ENCODE measurements at regions not wholly inside any gene's neighbourhood (a gene's known extent, or its start where the extent isn't known, plus 50 kb on each side); places are given as distances from the start of the nearest gene placed in this dataset.
A peak's percentile ranks its signal among the peaks of the same experiment; 100 is the strongest.

DNA sequence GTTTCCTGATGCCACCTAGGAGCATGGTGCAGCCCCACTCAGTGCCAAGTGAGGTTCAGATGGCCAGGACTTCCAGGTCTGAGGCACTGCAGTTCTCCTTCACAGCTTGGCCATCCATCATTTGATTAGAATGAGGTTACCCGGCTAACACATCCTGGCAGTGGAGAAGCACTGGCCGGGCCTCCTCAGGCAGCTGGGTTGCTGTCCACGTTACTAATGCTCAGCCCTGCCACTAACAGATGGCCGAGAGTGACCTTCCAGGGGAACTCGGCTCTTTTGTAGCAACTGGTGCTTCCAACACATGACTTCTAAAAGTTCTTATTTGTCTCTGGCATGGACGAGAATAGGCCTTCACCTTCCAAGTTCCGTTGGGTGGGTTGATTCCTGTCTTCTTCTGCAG is 204.6 kb upstream of the CFAP20DC start:
- Histone ChIP-seq H3K4me3 (ENCODE audit: low read depth, low read length) (no peak overlapping the region), H3K27me3 (ENCODE audit: control insufficient read depth, insufficient read depth, low read length) (no peaks in the 10 kb centered on the region), H3K36me3 (ENCODE audit: control insufficient read depth, insufficient read depth, low read length) (no peaks in the 10 kb centered on the region)
- FAIRE-seq: peak; percentile 55
- no peak for DNase-seq (ENCODE audit: low read depth)
- TF ChIP-seq, protein P1, sequence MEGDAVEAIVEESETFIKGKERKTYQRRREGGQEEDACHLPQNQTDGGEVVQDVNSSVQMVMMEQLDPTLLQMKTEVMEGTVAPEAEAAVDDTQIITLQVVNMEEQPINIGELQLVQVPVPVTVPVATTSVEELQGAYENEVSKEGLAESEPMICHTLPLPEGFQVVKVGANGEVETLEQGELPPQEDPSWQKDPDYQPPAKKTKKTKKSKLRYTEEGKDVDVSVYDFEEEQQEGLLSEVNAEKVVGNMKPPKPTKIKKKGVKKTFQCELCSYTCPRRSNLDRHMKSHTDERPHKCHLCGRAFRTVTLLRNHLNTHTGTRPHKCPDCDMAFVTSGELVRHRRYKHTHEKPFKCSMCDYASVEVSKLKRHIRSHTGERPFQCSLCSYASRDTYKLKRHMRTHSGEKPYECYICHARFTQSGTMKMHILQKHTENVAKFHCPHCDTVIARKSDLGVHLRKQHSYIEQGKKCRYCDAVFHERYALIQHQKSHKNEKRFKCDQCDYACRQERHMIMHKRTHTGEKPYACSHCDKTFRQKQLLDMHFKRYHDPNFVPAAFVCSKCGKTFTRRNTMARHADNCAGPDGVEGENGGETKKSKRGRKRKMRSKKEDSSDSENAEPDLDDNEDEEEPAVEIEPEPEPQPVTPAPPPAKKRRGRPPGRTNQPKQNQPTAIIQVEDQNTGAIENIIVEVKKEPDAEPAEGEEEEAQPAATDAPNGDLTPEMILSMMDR (IDR thresholded peaks at IDR 0.05; ENCODE audit: insufficient read depth, low read length, severe bottlenecking): no peak

GRCh38 chr3:59253523-59253922 is 203.7 kb upstream of the CFAP20DC start:
- FAIRE-seq: no peak
- H3K36me3 ChIP-seq (ENCODE audit: control insufficient read depth, insufficient read depth, low read length): no peaks in the 10 kb centered on the region
- no peak overlapping the region for H3K4me3 ChIP-seq (ENCODE audit: low read depth, low read length)
- TF ChIP-seq, protein P1 (IDR thresholded peaks at IDR 0.05; ENCODE audit: insufficient read depth, low read length, severe bottlenecking): no peak
- no peak for DNase-seq (ENCODE audit: low read depth)
- no peaks in the 10 kb centered on the region for H3K27me3 ChIP-seq (ENCODE audit: control insufficient read depth, insufficient read depth, low read length)

DNA sequence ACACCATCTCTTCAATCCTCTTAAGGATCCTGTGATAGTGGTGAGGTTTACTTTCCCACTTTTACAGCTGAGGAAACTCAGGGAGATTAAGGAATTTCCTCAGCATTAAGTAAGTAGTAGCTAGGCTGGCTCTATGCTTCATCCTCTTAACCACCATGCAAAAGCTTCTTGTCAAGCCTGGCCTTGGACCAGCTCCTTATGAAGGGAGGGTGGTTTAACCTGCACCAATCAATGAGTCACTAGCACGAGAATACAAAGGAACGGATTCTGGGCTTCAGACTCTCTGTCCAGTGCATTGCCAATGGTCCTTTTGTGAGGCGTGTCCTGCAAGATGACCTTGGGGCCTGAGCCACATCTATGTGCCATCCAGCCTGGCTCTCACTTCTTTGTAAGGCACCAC is 202.0 kb upstream of the CFAP20DC start:
- FAIRE-seq (no peak), DNase-seq (ENCODE audit: low read depth) (peak; percentile 51)
- no peak overlapping the region for H3K4me3 ChIP-seq (ENCODE audit: low read depth, low read length)
- H3K27me3 ChIP-seq (ENCODE audit: control insufficient read depth, insufficient read depth, low read length): no peaks in the 10 kb centered on the region
- TF ChIP-seq, protein P1 (IDR thresholded peaks at IDR 0.05; ENCODE audit: insufficient read depth, low read length, severe bottlenecking): no peak
- H3K36me3 ChIP-seq (ENCODE audit: control insufficient read depth, insufficient read depth, low read length): no peaks in the 10 kb centered on the region

DNA sequence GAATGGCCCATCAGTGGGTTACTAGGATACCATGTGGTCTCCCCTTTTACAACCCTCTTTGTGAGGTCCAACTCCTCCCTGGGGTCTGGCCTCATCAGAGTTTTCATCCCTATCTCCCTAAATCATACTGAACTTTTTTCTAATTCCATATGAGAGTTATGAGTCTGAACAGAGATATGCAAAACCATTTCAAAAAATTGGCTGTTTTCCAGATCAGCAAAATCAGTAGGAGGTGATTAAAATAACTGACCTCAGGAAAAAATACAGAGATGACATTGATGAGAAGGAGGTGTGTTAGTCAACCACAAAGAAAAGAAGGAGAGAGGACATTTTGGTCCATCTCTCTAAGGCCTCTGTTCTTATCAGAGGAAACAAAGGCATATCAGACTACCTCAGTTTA is 200.8 kb upstream of the CFAP20DC start:
- Histone ChIP-seq H3K4me3 (ENCODE audit: low read depth, low read length) (no peak overlapping the region), H3K36me3 (ENCODE audit: control insufficient read depth, insufficient read depth, low read length) (no peaks in the 10 kb centered on the region), H3K27me3 (ENCODE audit: control insufficient read depth, insufficient read depth, low read length) (no peaks in the 10 kb centered on the region)
- FAIRE-seq: no peak
- no peak for DNase-seq (ENCODE audit: low read depth)
- TF ChIP-seq, protein P1 (IDR thresholded peaks at IDR 0.05; ENCODE audit: insufficient read depth, low read length, severe bottlenecking): no peak

- FAIRE-seq (no peak), DNase-seq (ENCODE audit: low read depth) (no peak)
- no peaks in the 10 kb centered on the region for H3K36me3 ChIP-seq (ENCODE audit: control insufficient read depth, insufficient read depth, low read length)
- no peak overlapping the region for H3K4me3 ChIP-seq (ENCODE audit: low read depth, low read length)
- H3K27me3 ChIP-seq (ENCODE audit: control insufficient read depth, insufficient read depth, low read length): no peaks in the 10 kb centered on the region
- TF ChIP-seq, protein P1 (IDR thresholded peaks at IDR 0.05; ENCODE audit: insufficient read depth, low read length, severe bottlenecking): no peak
Measured at GRCh38 chr3:59249698-59250361, 200.0 kb upstream of the CFAP20DC start.

DNA sequence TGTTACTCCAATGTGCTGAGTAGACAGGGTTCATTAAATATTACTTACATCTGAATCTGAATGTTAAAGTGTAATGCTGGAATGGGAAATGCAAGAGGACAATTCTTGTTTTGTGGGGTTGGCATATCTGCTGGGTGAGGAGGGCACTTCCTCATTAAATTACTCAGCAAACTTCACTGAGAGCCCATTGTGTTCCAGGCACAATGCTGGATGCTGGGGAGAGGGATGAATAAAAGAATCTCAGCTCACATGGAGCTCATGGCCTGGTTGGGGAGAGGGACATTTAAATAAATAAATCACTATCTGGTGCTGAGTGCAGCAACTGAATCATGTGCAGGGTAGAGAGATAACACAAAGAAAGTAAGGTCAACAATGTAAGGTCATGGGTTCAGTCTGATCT is 199.2 kb upstream of the CFAP20DC start:
- H3K4me3 ChIP-seq (ENCODE audit: low read depth, low read length): no peak overlapping the region
- H3K27me3 ChIP-seq (ENCODE audit: control insufficient read depth, insufficient read depth, low read length): no peaks in the 10 kb centered on the region
- no peak for DNase-seq (ENCODE audit: low read depth)
- no peak for FAIRE-seq
- TF ChIP-seq, protein P1 (IDR thresholded peaks at IDR 0.05; ENCODE audit: insufficient read depth, low read length, severe bottlenecking): no peak
- H3K36me3 ChIP-seq (ENCODE audit: control insufficient read depth, insufficient read depth, low read length): no peaks in the 10 kb centered on the region
